ENCODE measurements at regions not wholly inside any gene's neighbourhood (a gene's known extent, or its start where the extent isn't known, plus 50 kb on each side); places are given as distances from the start of the nearest gene placed in this dataset.

GRCh38 chrX:125089761-125090445, 229.8 kb upstream of the TEX13C start:
- DNase-seq (no peak), ATAC-seq (no peak), FAIRE-seq (no peak)
- Histone ChIP-seq H3K4me1 (no peaks in the 10 kb centered on the region), H3K27ac (no peak overlapping the region), H3K9me3 (no peaks in the 10 kb centered on the region), H3K36me3 (no peaks in the 10 kb centered on the region), H3K27me3 (peaks cover 0 to 6% (median 0%) of the 10 kb centered on the region in 4 donors), H3K4me3 (no peak overlapping the region)
- 72 to 80% methylated on average over 7 of the region's 7 CpGs for WGBS, 2 donors
- intact Hi-C loops (cut with DNase I), result no loop called here
- no peak for TF ChIP-seq CTCF (IDR thresholded peaks at IDR 0.05)

GRCh38 chrX:125093852-125094251, 225.8 kb upstream of the TEX13C start:
- DNase-seq, result no peak
- Histone ChIP-seq H3K4me1 (no peaks in the 10 kb centered on the region), H3K27ac (no peak overlapping the region), H3K36me3 (no peaks in the 10 kb centered on the region), H3K27me3 (peaks cover 0 to 6% (median 0%) of the 10 kb centered on the region in 4 donors), H3K9me3 (no peaks in the 10 kb centered on the region), H3K4me3 (no peak overlapping the region)
- no peak for TF ChIP-seq CTCF (IDR thresholded peaks at IDR 0.05)
- intact Hi-C loops (cut with DNase I), result no loop called here
- ATAC-seq, result no peak
- 44 to 72% methylated on average over 3 of the region's 3 CpGs for WGBS, 2 donors
- FAIRE-seq, result no peak

- no peak for TF ChIP-seq CTCF (IDR thresholded peaks at IDR 0.05)
- Histone ChIP-seq H3K27ac (no peak overlapping the region), H3K4me1 (no peaks in the 10 kb centered on the region), H3K4me3 (no peak overlapping the region), H3K36me3 (no peaks in the 10 kb centered on the region), H3K27me3 (peaks cover 0 to 6% (median 0%) of the 10 kb centered on the region in 4 donors), H3K9me3 (no peaks in the 10 kb centered on the region)
- no peak for ATAC-seq
- intact Hi-C loops (cut with DNase I), result no loop called here
- FAIRE-seq, result peak; percentile 9
- DNase-seq, result no peak
Measured at GRCh38 chrX:125094901-125095300, 224.8 kb upstream of the TEX13C start.

GRCh38 chrX:125096469-125096868, 223.2 kb upstream of the TEX13C start:
- no peak for FAIRE-seq
- H3K4me3 ChIP-seq, result no peak overlapping the region
- no peaks in the 10 kb centered on the region for H3K9me3 ChIP-seq
- WGBS, 2 donors, result 36 to 48% methylated on average over 2 of the region's 2 CpGs
- H3K27ac ChIP-seq, result no peak overlapping the region
- intact Hi-C loops (cut with DNase I), result no loop called here
- no peaks in the 10 kb centered on the region for H3K4me1 ChIP-seq
- no peaks in the 10 kb centered on the region for H3K36me3 ChIP-seq
- no peak for DNase-seq
- ATAC-seq, result no peak
- no peak for TF ChIP-seq CTCF (IDR thresholded peaks at IDR 0.05)
- H3K27me3 ChIP-seq, result peaks cover 0 to 6% (median 0%) of the 10 kb centered on the region in 4 donors

- TF ChIP-seq CTCF (IDR thresholded peaks at IDR 0.05), result no peak
- FAIRE-seq, result no peak
- intact Hi-C loops (cut with DNase I), result no loop called here
- Histone ChIP-seq H3K4me3 (no peak overlapping the region), H3K27ac (no peak overlapping the region), H3K27me3 (peaks cover 0 to 6% (median 0%) of the 10 kb centered on the region in 4 donors), H3K4me1 (no peaks in the 10 kb centered on the region), H3K9me3 (no peaks in the 10 kb centered on the region), H3K36me3 (no peaks in the 10 kb centered on the region)
- peak in 1 of 4 donors; percentile 29 for ATAC-seq
- WGBS, 2 donors, result 36 to 40% methylated on average over 1 of the region's 1 CpG
- no peak for DNase-seq
Measured at GRCh38 chrX:125096870-125097269, 222.8 kb upstream of the TEX13C start.

Data from pancreas (tissue), 10 donors.